Sigmoid colon (tissue), 6 donors: ENCODE measurements at regions not wholly inside any gene's neighbourhood (a gene's known extent, or its start where the extent isn't known, plus 50 kb on each side); places are given as distances from the start of the nearest gene placed in this dataset.

ENCODE experiments used
- DNase-seq: peaks from one replicate; pipeline ENCODE4 v3.0.0-alpha.2; 2019
- H3K27ac ChIP-seq, 4 donors: fragments of 200-600 bp; sonication (generic); one replicate each; pipeline ENCODE4 v1.5.1; 2016 to 2019; ENCODE audit warnings: mild to moderate bottlenecking in 1 of 4
- H3K27me3 ChIP-seq, 3 donors: fragments of 200-600 bp; sonication (generic); one replicate each; pipeline ENCODE4 v1.5.1; 2019; ENCODE audit warnings: mild to moderate bottlenecking in 1 of 3
- H3K36me3 ChIP-seq, 4 donors: fragments of 200-600 bp; sonication (generic); one replicate each; pipeline ENCODE4 v1.5.1; 2016 to 2019
- H3K4me1 ChIP-seq, 4 donors: fragments of 200-600 bp; sonication (generic); one replicate each; pipeline ENCODE4 v1.5.1; 2017 to 2019
- H3K4me3 ChIP-seq, 4 donors: fragments of 200-600 bp; sonication (generic); one replicate each; pipeline ENCODE4 v1.5.1; 2017 to 2019; ENCODE audit warnings: mild to moderate bottlenecking in 2 of 4, moderate library complexity in 1 of 4
- H3K9me3 ChIP-seq, 4 donors: fragments of 200-600 bp in 3 of 4; sonication (generic) in 3 of 4; one replicate each; pipeline versions ENCODE4 v1.5.1 to v1.6.1; 2013 to 2019
- CTCF ChIP-seq, 4 experiments: fragments of 450-650 bp in 3 of 4; fragments of 200-600 bp in 1 of 4; IDR thresholded peaks; one replicate each; pipeline ENCODE4 v1.5.1; 2016 to 2019; ENCODE audit warnings: antibody characterized with exemption in 4 of 4, mild to moderate bottlenecking in 3 of 4, moderate library complexity in 2 of 4
- EP300 ChIP-seq, 4 donors: sonication (generic); formaldehyde crosslinking; IDR thresholded peaks; one replicate each; pipeline ENCODE4 v1.6.1; 2017; ENCODE audit warnings: antibody characterized with exemption in 4 of 4
- POLR2A ChIP-seq, 2 donors: fragments of 450-650 bp; IDR thresholded peaks; one replicate each; pipeline ENCODE4 v1.6.1; 2016; ENCODE audit warnings: antibody characterized with exemption in 2 of 2, mild to moderate bottlenecking in 2 of 2, moderate library complexity in 2 of 2
- POLR2AphosphoS5 ChIP-seq, 4 donors: sonication (generic); formaldehyde crosslinking; IDR thresholded peaks; one replicate each; pipeline ENCODE4 v1.6.1; 2017; ENCODE audit warnings: antibody characterized with exemption in 4 of 4
- WGBS, 2 donors: extraction: QIAGEN DNeasy Blood & Tissue Kit; methylation state at CpG; one replicate each; pipeline ENCODE4 v1.1.7; 2013; 5-methylcytosine and 5-hydroxymethylcytosine counted together
- intact Hi-C: fragments of 100-400 bp; cut with DNase I; formaldehyde crosslinking; loops from one replicate; pipeline ENCODE4 v1.15.1; 2023
- donor health status: healthy with polysubstance abuse.
- donor health status: healthy.

GRCh38 chr1:173395762-173396161 is 81.4 kb upstream of the PRDX6 start:
- TF ChIP-seq POLR2A (IDR thresholded peaks at IDR 0.05), result no peak
- TF ChIP-seq EP300 (IDR thresholded peaks at IDR 0.05), result no peak
- TF ChIP-seq POLR2AphosphoS5 (IDR thresholded peaks at IDR 0.05), result no peak
- no peak for TF ChIP-seq CTCF (IDR thresholded peaks at IDR 0.05)
- H3K4me3 ChIP-seq, result no peak overlapping the region

GRCh38 chr1:173400387-173400995 is 76.6 kb upstream of the PRDX6 start:
- WGBS, 2 donors, result 82 to 91% methylated on average over 1 of the region's 1 CpG
- Histone ChIP-seq H3K4me3 (no peak overlapping the region), H3K4me1 (peaks cover 0 to 15% (median 2%) of the 10 kb centered on the region in 4 donors), H3K36me3 (no peaks in the 10 kb centered on the region), H3K27ac (no peak overlapping the region), H3K9me3 (no peaks in the 10 kb centered on the region), H3K27me3 (no peaks in the 10 kb centered on the region)
- no peak for TF ChIP-seq EP300 (IDR thresholded peaks at IDR 0.05)
- intact Hi-C loops, result no loop called here
- DNase-seq, result no peak

More at GRCh38 chr1:173395762-173396161, 81.4 kb upstream of the PRDX6 start:
- no peak for DNase-seq
- Histone ChIP-seq H3K4me1 (peaks cover 0 to 9% (median 3%) of the 10 kb centered on the region in 4 donors), H3K36me3 (no peaks in the 10 kb centered on the region), H3K27me3 (no peaks in the 10 kb centered on the region), H3K27ac (no peak overlapping the region), H3K9me3 (no peaks in the 10 kb centered on the region)
- intact Hi-C loops, result no loop called here

GRCh38 chr1:173403996-173404395 is 73.1 kb upstream of the PRDX6 start:
- H3K27me3 ChIP-seq, result no peaks in the 10 kb centered on the region
- H3K4me1 ChIP-seq, result peaks cover 0 to 19% (median 12%) of the 10 kb centered on the region in 4 donors
- intact Hi-C loops, result no loop called here
- H3K36me3 ChIP-seq, result no peaks in the 10 kb centered on the region
- no peaks in the 10 kb centered on the region for H3K9me3 ChIP-seq
- no peak for DNase-seq
- 89 to 97% methylated on average over 3 of the region's 3 CpGs for WGBS, 2 donors
- H3K27ac ChIP-seq, result no peak overlapping the region
- H3K4me3 ChIP-seq, result no peak overlapping the region
- no peak for TF ChIP-seq CTCF (IDR thresholded peaks at IDR 0.05)

GRCh38 chr1:173405281-173405680 is 71.9 kb upstream of the PRDX6 start:
- H3K9me3 ChIP-seq, result no peaks in the 10 kb centered on the region
- H3K27ac ChIP-seq, result no peak overlapping the region
- H3K27me3 ChIP-seq, result no peaks in the 10 kb centered on the region
- TF ChIP-seq CTCF (IDR thresholded peaks at IDR 0.05), result no peak
- no peak for TF ChIP-seq EP300 (IDR thresholded peaks at IDR 0.05)
- TF ChIP-seq POLR2AphosphoS5 (IDR thresholded peaks at IDR 0.05), result no peak
- TF ChIP-seq POLR2A (IDR thresholded peaks at IDR 0.05), result no peak
- intact Hi-C loops, result no loop called here
- no peaks in the 10 kb centered on the region for H3K36me3 ChIP-seq
- H3K4me1 ChIP-seq, result peaks cover 0 to 19% (median 12%) of the 10 kb centered on the region in 4 donors
- DNase-seq, result no peak
- H3K4me3 ChIP-seq, result no peak overlapping the region

- no peaks in the 10 kb centered on the region for H3K9me3 ChIP-seq
- H3K4me1 ChIP-seq, result peaks cover 0 to 19% (median 12%) of the 10 kb centered on the region in 4 donors
- TF ChIP-seq EP300 (IDR thresholded peaks at IDR 0.05), result no peak
- no peak for TF ChIP-seq POLR2A (IDR thresholded peaks at IDR 0.05)
- TF ChIP-seq CTCF (IDR thresholded peaks at IDR 0.05), result no peak
- no peak for TF ChIP-seq POLR2AphosphoS5 (IDR thresholded peaks at IDR 0.05)
- DNase-seq, result no peak
- H3K27me3 ChIP-seq, result no peaks in the 10 kb centered on the region
- H3K4me3 ChIP-seq, result no peak overlapping the region
- intact Hi-C loops, result no loop called here
- 77 to 78% methylated on average over 3 of the region's 3 CpGs for WGBS, 2 donors
- H3K27ac ChIP-seq, result no peak overlapping the region
- H3K36me3 ChIP-seq, result no peaks in the 10 kb centered on the region
Measured at GRCh38 chr1:173405834-173406233, 71.3 kb upstream of the PRDX6 start.
